ENCODE measurements at regions not wholly inside any gene's neighbourhood (a gene's known extent, or its start where the extent isn't known, plus 50 kb on each side); places are given as distances from the start of the nearest gene placed in this dataset.

- in situ Hi-C loops (cut with HindIII; ENCODE audit: low pct_unique_long_range_greater_than_20kb, low sequenced_read_pairs) = no loop called here
- DNase-seq (ENCODE audit: low read depth) = no peak
These were observed 1491.9 kb upstream of the CELF4 start for GRCh38 chr18:39057423-39058064.

DNA sequence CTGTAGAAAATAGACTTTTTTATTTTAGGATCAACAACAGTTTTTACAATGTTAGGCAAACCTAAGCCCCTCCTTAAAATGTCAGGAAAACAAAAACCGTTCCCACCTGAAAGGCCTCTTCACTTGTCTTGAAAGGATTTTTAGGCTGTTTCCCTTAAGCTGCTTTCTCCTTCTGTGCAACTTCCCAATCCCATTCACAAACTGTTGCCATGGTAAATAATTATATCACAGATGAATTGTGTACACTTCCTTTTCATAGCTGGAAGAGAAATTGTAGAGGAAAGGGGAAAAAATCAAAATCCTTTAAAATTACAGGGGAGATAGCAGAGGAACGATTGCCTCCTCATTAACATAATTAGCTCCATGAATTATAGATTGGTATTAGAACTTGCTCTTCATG is 1488.0 kb upstream of the CELF4 start:
- DNase-seq (ENCODE audit: low read depth) = no peak
- in situ Hi-C loops (cut with HindIII; ENCODE audit: low pct_unique_long_range_greater_than_20kb, low sequenced_read_pairs) = no loop called here

DNA sequence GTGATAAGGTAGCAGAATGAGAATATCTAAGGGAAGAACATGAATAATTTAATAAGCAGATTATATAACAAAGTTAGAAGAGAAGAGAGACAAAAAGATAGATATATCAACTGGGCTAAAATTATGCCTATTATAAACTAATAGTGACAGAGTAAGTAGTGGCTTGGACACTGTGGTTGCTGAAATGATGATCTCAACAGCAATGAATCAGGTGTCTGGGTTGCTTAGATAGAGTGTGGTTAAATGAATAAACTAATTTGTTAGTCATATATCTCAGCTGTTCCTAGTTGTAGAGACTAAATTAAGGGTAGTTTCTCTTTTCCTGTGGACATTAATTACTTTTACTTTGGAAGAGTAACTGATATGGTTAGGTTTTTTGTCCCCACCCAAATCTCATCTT is 1485.4 kb upstream of the CELF4 start:
- in situ Hi-C loops (cut with HindIII; ENCODE audit: low pct_unique_long_range_greater_than_20kb, low sequenced_read_pairs) = no loop called here
- no peak for DNase-seq (ENCODE audit: low read depth)

DNA sequence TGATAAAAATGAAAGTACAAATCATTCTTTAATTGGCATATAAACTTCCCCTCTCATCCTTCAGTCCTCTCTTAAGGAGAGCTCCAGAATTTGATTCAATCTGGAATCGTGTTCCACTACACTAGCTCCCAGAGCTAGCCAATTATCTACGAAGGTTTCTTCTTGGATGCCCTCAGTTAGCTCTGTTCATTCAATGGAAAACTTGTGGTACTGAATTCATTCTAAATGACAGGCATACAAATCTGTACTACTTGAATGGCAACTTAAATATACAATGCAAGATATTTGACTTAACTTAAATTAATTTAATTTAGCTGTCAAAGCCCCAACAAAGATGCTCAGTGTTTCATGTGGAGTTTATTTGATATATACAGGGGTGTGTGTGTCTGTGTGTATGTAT is 1474.2 kb upstream of the CELF4 start:
- in situ Hi-C loops (cut with HindIII; ENCODE audit: low pct_unique_long_range_greater_than_20kb, low sequenced_read_pairs) = no loop called here
- DNase-seq (ENCODE audit: low read depth) = peak; percentile 35

DNA sequence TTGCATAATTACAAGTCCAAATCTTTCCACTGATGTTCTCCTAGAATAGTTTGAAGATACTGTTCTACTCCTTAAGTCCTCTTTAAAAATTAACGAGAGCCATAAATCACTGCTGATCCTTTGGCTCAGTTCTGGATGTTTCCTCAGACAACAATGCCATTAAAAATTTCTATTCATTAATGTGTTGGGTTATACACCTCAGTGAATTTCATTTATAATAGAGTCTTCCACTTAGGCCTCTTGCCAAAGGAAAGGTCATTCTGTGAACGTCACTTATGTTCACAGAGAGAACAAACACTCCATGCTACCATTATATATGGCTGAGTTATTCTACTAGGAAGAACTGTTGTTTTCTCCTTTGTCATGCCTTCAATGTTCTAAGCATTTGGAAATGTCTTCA is 1472.3 kb upstream of the CELF4 start:
- peak; percentile 63 for DNase-seq (ENCODE audit: low read depth)
- in situ Hi-C loops (cut with HindIII; ENCODE audit: low pct_unique_long_range_greater_than_20kb, low sequenced_read_pairs) = no loop called here

DNA sequence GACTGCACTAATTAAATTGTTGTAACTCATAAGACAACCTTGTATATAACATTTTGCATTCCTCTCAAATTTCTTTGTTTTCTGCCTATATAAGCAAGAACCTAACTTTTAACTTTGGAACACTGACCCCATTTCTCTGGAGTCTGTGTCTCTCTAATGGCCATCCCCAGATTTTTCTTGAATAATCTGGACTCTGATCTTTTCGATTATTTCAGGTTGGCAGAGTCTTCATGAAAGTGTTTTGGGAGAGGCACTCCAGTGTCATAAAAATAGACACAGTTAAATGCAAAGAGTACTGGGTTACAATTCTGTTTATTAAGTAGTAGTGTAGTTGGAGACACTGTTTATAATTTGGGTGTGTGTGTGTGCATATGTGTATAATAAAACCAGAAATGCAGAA is 1467.7 kb upstream of the CELF4 start:
- no peak for DNase-seq (ENCODE audit: low read depth)
- in situ Hi-C loops (cut with HindIII; ENCODE audit: low pct_unique_long_range_greater_than_20kb, low sequenced_read_pairs) = no loop called here

- in situ Hi-C loops (cut with HindIII; ENCODE audit: low pct_unique_long_range_greater_than_20kb, low sequenced_read_pairs) = no loop called here
- DNase-seq (ENCODE audit: low read depth) = no peak
These were observed 1466.0 kb upstream of the CELF4 start for GRCh38 chr18:39031647-39032046.

- DNase-seq (ENCODE audit: low read depth) = no peak
- in situ Hi-C loops (cut with HindIII; ENCODE audit: low pct_unique_long_range_greater_than_20kb, low sequenced_read_pairs) = no loop called here
These were observed 1464.6 kb upstream of the CELF4 start for GRCh38 chr18:39030124-39030655.

GRCh38 chr18:39025531-39025930 is 1459.9 kb upstream of the CELF4 start:
- no peak for DNase-seq (ENCODE audit: low read depth)

GRCh38 chr18:39019989-39020388 is 1454.4 kb upstream of the CELF4 start:
- no peak for DNase-seq (ENCODE audit: low read depth)
- in situ Hi-C loops (cut with HindIII; ENCODE audit: low pct_unique_long_range_greater_than_20kb, low sequenced_read_pairs) = no loop called here

More at GRCh38 chr18:39025531-39025930, 1459.9 kb upstream of the CELF4 start:
- in situ Hi-C loops (cut with HindIII; ENCODE audit: low pct_unique_long_range_greater_than_20kb, low sequenced_read_pairs) = no loop called here

DNA sequence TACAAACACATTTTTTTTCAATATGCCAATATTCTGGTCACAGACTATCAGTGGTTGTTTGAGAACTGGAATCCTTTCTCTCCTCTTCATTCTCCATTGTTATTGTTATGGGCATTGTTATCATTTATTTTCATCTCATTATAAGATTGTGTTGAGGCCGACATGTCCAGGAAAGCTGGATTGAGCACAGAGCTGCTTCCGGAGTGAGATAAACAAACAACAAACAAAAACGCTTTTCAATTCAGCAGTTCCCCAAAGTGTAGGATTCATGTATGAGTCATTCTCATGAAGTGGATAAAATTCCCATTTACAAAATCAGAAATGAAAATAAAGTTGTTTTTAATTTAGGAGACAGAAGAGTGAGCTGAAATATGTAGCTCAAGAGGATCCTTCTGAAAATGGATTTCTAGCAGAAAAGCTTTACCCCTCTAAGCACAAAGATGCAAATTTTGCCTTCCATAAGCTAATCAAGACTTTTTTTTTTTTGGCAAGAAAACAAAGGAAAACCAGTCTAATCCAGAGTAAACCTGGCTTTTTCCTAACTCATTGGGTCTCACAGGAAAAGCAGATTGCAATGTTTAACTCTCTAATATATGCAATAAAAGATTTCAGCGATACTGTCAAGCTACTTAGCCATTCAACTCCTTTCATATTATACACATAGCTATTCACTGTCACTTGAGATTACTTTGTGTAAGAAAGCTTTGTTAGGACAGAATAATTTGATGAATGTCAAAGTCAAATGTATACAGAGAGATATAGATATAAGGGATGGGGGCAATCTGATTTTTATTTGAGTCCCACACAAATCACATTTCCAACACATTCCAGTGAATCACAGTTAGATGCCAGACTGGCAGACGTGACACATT is 1441.7 kb upstream of the CELF4 start:
- no peak for DNase-seq (ENCODE audit: low read depth)
- in situ Hi-C loops (cut with HindIII; ENCODE audit: low pct_unique_long_range_greater_than_20kb, low sequenced_read_pairs) = no loop called here

- in situ Hi-C loops (cut with HindIII; ENCODE audit: low pct_unique_long_range_greater_than_20kb, low sequenced_read_pairs) = no loop called here
- DNase-seq (ENCODE audit: low read depth) = no peak
These were observed 1430.5 kb upstream of the CELF4 start for GRCh38 chr18:38996056-38996455.

- in situ Hi-C loops (cut with HindIII; ENCODE audit: low pct_unique_long_range_greater_than_20kb, low sequenced_read_pairs) = no loop called here
These were observed 1427.7 kb upstream of the CELF4 start for GRCh38 chr18:38993342-38993741.

DNA sequence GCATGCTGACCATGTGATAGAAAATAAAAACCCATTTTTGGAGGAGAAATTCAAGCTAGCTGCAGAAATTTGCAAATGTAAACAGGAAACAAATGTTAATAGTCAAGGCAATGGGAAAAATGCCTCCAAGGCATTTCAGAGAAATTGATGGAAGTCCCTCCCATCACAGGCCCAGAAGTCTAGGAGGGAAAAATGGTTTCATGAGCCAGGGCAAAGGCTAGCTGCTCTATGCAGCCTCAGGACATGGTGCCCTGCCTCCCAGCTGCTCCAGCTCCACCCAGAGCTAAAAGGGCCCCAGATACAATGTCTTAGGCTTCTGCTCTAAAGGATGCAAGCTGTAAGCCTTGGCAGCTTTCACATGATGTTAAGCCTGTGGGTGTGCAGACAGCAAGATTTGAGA is 1419.4 kb upstream of the CELF4 start:
- no peak for DNase-seq (ENCODE audit: low read depth)
- in situ Hi-C loops (cut with HindIII; ENCODE audit: low pct_unique_long_range_greater_than_20kb, low sequenced_read_pairs) = no loop called here

More at GRCh38 chr18:38993342-38993741, 1427.7 kb upstream of the CELF4 start:
- no peak for DNase-seq (ENCODE audit: low read depth)

GRCh38 chr18:38982072-38982471 is 1416.5 kb upstream of the CELF4 start:
- in situ Hi-C loops (cut with HindIII; ENCODE audit: low pct_unique_long_range_greater_than_20kb, low sequenced_read_pairs) = no loop called here

GRCh38 chr18:38981389-38981788 is 1415.8 kb upstream of the CELF4 start:
- DNase-seq (ENCODE audit: low read depth) = no peak
- in situ Hi-C loops (cut with HindIII; ENCODE audit: low pct_unique_long_range_greater_than_20kb, low sequenced_read_pairs) = no loop called here

More at GRCh38 chr18:38982072-38982471, 1416.5 kb upstream of the CELF4 start:
- DNase-seq (ENCODE audit: low read depth) = no peak

- DNase-seq (ENCODE audit: low read depth) = no peak
- in situ Hi-C loops (cut with HindIII; ENCODE audit: low pct_unique_long_range_greater_than_20kb, low sequenced_read_pairs) = no loop called here
These were observed 1414.8 kb upstream of the CELF4 start for GRCh38 chr18:38980420-38980819.

DNA sequence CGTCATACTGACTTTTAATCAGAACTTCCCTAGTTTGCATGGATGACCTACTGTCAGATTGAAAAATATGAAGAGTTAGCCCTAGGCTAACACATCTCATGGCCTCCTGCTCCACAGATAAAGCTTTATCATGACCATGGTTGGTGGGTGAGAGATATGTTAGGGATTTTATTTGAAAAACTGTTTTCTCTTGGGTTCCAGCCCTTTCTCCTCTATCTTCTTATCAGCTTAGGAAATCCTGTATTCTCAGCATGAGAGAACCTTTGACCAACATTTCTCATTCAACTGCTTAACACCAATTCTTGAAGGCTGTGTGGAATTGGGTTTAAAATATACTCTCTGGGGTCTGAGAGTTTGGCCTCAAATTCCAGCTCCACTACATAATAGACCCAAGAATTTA is 1407.0 kb upstream of the CELF4 start:
- in situ Hi-C loops (cut with HindIII; ENCODE audit: low pct_unique_long_range_greater_than_20kb, low sequenced_read_pairs) = no loop called here
- no peak for DNase-seq (ENCODE audit: low read depth)

DNA sequence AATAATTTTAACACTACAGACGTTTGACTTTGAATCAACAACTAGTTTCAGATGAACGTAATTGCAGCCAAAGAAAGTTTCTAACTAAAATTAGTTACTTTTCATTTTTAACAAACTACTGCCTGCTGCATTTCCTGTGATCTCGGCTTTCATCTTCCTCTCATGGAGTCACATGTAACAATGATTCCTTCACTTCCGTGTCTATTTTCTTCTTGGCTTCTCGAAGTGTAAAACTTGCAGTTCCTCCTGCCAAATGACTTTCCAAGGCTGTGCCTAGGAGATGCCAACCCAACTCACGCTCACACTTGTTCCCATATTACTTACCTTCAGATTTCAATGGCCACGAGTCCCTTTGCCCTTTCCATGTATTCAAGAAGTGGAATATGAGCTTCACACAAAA is 1406.3 kb upstream of the CELF4 start:
- in situ Hi-C loops (cut with HindIII; ENCODE audit: low pct_unique_long_range_greater_than_20kb, low sequenced_read_pairs) = no loop called here
- no peak for DNase-seq (ENCODE audit: low read depth)

Measured in Caki2 (cell line).